Left hindlimb (tissue), 1 donor: ENCODE measurements at regions not wholly inside any gene's neighbourhood (a gene's known extent, or its start where the extent isn't known, plus 50 kb on each side); places are given as distances from the start of the nearest gene placed in this dataset.

ENCODE experiments used
- DNase-seq: peaks from one replicate; pipeline ENCODE4 v3.0.0-alpha.2; 2018

- no peak for DNase-seq
These were observed 167.2 kb downstream of the NUP35 start for GRCh38 chr2:183291436-183291835.

- no peak for DNase-seq
These were observed 167.8 kb downstream of the NUP35 start for GRCh38 chr2:183292028-183292427.

GRCh38 chr2:183339311-183339710 lies 215.1 kb downstream of the NUP35 start:
- DNase-seq, result no peak

GRCh38 chr2:183341057-183341456 lies 216.8 kb downstream of the NUP35 start:
- DNase-seq, result no peak

- DNase-seq, result no peak
These were observed 223.7 kb downstream of the NUP35 start for GRCh38 chr2:183347969-183348368.

GRCh38 chr2:183348492-183348891 lies 224.2 kb downstream of the NUP35 start:
- no peak for DNase-seq

GRCh38 chr2:183349091-183349490 lies 224.8 kb downstream of the NUP35 start:
- peak; percentile 37 for DNase-seq

- no peak for DNase-seq
These were observed 235.6 kb downstream of the NUP35 start for GRCh38 chr2:183359867-183360266.

- no peak for DNase-seq
These were observed 247.3 kb downstream of the NUP35 start for GRCh38 chr2:183371545-183371944.

GRCh38 chr2:183375821-183376220 lies 251.6 kb downstream of the NUP35 start:
- no peak for DNase-seq

- no peak for DNase-seq
These were observed 259.6 kb downstream of the NUP35 start for GRCh38 chr2:183383854-183384253.

GRCh38 chr2:183389546-183390080 lies 265.4 kb downstream of the NUP35 start:
- no peak for DNase-seq

- no peak for DNase-seq
These were observed 265.9 kb downstream of the NUP35 start for GRCh38 chr2:183390109-183390508.

- DNase-seq, result no peak
These were observed 280.1 kb downstream of the NUP35 start for GRCh38 chr2:183404392-183404791.

GRCh38 chr2:183408562-183408961 lies 284.3 kb downstream of the NUP35 start:
- no peak for DNase-seq

GRCh38 chr2:183409662-183410061 lies 285.4 kb downstream of the NUP35 start:
- no peak for DNase-seq

- DNase-seq, result no peak
These were observed 292.5 kb downstream of the NUP35 start for GRCh38 chr2:183416753-183417152.

- DNase-seq, result no peak
These were observed 302.6 kb downstream of the NUP35 start for GRCh38 chr2:183426825-183427224.

- DNase-seq, result no peak
These were observed 303.3 kb downstream of the NUP35 start for GRCh38 chr2:183427558-183427957.

GRCh38 chr2:183428881-183429280 lies 304.6 kb downstream of the NUP35 start:
- DNase-seq, result no peak

- no peak for DNase-seq
These were observed 314.3 kb downstream of the NUP35 start for GRCh38 chr2:183438541-183438940.

- DNase-seq, result no peak
These were observed 330.8 kb downstream of the NUP35 start for GRCh38 chr2:183455056-183455455.

- DNase-seq, result no peak
These were observed 331.9 kb downstream of the NUP35 start for GRCh38 chr2:183456177-183456576.

- no peak for DNase-seq
These were observed 334.2 kb downstream of the NUP35 start for GRCh38 chr2:183458460-183458859.

GRCh38 chr2:183459466-183459865 lies 335.2 kb downstream of the NUP35 start:
- DNase-seq, result no peak

- DNase-seq, result no peak
These were observed 339.6 kb downstream of the NUP35 start for GRCh38 chr2:183463821-183464220.
